Kidney tubule cell (primary cell): ENCODE measurements at regions not wholly inside any gene's neighbourhood (a gene's known extent, or its start where the extent isn't known, plus 50 kb on each side); places are given as distances from the start of the nearest gene placed in this dataset.
"Not testable (repeated sequence)": the region's sequence is repeated elsewhere in the genome, so short reads cannot be mapped to it uniquely, and the experiment has no call there.

Source experiments
- DNase-seq: peaks from one replicate; pipeline ENCODE4 v3.0.0-alpha.2; 2018; ENCODE audit warnings: low spot score

GRCh38 chr5:24135536-24135935 is 509.2 kb downstream of the CDH10 start:
- DNase-seq: peak; percentile 74

- no peak for DNase-seq
Observed at GRCh38 chr5:24141046-24141445, 503.7 kb downstream of the CDH10 start.

GRCh38 chr5:24142341-24142740 is 502.4 kb downstream of the CDH10 start:
- no peak for DNase-seq

GRCh38 chr5:24145806-24146205 is 499.0 kb downstream of the CDH10 start:
- DNase-seq: no peak

DNA sequence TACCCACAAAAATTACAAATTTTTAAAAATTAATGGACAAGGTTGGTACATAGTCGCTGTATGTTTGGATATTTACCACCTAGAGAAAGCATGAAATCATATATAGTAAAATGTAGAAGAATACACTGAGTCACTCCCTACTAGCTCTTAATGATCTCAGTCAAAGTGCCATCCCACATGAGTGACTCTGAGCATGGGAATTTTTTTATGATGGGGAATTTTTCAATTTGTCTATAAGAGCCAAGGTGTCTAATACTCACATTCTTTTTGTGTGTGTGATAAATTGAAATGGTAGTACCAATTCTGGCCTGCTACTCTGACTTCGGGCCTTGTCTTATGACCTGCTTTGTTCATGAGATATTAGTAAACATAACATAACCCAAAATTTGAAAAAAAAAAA is 483.2 kb downstream of the CDH10 start:
- DNase-seq: peak; percentile 91

DNA sequence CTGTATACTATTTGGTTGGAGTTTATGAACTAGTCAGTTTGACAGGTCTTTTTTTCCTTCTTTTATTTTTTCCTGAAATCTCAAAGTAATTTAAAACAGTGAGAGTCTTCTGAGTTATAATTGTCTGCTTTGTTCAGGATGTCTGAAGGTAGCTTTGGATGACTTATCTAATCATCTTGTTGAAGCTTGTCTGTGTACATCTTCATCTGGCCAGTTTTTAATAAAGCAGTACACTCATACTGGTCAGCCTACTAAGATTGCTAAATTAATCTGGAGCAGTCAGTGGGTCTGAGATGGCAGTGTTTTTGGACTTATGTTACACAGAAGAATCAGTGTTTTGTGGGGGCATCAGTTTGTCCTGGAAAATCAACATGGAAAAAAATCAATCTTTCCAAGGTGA is 482.4 kb downstream of the CDH10 start:
- DNase-seq: no peak

GRCh38 chr5:24163091-24163490 is 481.7 kb downstream of the CDH10 start:
- DNase-seq: peak; percentile 95

GRCh38 chr5:24167806-24168205 is 477.0 kb downstream of the CDH10 start:
- DNase-seq: peak; percentile 80

- no peak for DNase-seq
Observed at GRCh38 chr5:24170026-24170425, 474.8 kb downstream of the CDH10 start.

- DNase-seq: not testable (repeated sequence)
Observed at GRCh38 chr5:24170930-24171329, 473.8 kb downstream of the CDH10 start.

GRCh38 chr5:24177821-24178220 is 467.0 kb downstream of the CDH10 start:
- DNase-seq: no peak

DNA sequence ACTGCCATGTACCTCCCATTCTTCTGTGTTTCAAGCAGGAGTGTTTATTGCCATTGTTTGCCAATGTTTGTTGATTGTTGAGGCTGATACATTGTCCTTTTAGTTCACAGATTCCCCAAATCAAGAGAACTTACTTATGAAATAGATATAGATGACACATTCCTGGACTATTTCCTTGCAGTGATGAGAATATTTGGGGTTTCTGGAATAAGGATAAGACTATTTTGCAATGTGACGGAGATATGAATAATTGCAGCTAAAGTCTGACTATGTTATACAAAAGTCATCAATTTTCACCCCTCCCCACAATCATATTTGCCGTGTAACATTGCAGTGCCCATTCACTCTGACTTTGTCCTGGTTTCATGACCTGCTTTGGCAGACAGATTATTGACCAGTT is 460.8 kb downstream of the CDH10 start:
- DNase-seq: no peak

GRCh38 chr5:24188216-24188925 is 456.4 kb downstream of the CDH10 start:
- no peak for DNase-seq

GRCh38 chr5:24196789-24197188 is 448.0 kb downstream of the CDH10 start:
- DNase-seq: no peak

- DNase-seq: no peak
Observed at GRCh38 chr5:24208686-24209106, 436.1 kb downstream of the CDH10 start.

DNA sequence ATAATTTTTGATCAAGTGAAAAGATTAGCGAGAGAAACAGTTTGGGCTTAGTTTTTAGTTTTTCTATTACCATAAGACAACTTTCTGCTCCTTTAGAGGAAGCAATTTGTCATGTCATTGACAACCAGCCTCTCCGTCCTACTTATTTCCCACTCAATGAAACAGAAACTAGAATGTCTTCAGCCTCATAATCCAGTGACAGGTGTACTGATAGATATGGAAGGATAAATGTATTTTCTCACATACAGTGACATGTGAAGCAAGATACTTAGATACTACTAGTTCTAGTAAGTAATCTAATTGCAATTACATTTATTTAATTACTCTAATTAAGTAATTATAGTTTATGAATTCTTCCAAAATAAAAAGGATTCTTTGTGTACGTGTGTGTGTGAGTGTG is 429.7 kb downstream of the CDH10 start:
- DNase-seq: no peak

GRCh38 chr5:24222876-24223275 is 421.9 kb downstream of the CDH10 start:
- DNase-seq: no peak

GRCh38 chr5:24225051-24225450 is 419.7 kb downstream of the CDH10 start:
- DNase-seq: peak; percentile 37

GRCh38 chr5:24226479-24226878 is 418.3 kb downstream of the CDH10 start:
- DNase-seq: peak; percentile 28

GRCh38 chr5:24227881-24228280 is 416.9 kb downstream of the CDH10 start:
- peak; percentile 2 for DNase-seq

DNA sequence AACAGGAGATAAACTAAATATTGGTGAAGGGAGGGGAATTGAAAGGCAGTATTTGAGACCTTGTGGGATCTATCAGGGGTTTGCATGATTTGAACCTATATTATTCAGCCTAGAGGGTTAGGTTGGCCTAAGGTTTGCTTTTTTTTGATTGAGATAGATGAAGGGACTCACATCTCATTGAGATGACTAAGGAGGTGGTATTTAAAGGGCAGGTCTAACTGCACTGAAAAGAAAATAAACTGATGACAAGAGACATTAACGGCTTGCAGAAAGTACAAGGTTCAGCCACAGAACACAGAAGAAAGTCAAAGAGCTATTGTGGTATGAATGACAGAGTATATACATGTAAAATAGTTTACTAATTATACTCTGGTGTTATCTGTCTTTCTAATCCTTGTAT is 412.7 kb downstream of the CDH10 start:
- no peak for DNase-seq

DNA sequence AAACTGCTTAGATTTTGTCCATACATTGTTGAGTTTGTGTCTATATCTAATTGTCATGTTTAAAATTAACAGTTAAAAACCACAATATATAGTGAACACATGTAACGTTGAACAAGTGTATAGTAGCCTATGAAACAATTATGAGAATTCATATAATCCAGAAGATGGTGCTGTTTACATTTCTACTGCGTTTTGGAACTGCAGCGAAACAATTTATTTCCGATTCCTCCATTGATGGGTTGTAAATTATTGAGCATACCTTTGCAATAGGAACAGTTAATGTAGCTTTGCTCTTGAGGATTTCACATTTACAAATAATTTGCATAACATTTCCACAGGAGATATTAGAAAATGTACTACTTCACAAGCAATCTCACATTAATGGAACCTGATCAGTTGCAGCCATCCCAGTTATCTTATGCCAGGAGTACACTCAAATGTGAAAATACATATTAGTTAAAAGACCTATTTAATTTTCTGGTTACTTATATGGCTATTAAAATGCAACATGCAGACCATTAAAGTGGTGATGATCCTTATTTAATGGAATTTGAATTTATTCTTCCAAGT is 411.8 kb downstream of the CDH10 start:
- no peak for DNase-seq

GRCh38 chr5:24235946-24236345 is 408.8 kb downstream of the CDH10 start:
- no peak for DNase-seq

DNA sequence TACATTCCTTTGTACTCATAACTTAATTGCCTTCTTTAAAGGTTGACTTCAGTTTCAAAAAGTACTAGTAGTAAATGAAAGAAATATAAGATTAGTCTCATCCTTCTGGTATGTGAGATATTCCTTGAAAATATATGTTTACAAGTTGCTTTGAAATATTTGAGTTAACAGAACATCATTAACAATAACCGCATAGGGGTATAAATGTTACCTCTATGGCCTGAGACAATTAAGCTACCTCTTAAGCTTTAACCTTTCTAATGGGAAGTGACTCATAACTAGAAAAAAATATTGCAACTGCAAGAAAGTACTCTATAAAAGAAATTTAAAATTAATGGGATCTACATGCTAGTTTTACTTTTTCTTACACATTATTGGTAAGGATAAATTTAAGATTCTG is 399.0 kb downstream of the CDH10 start:
- DNase-seq: no peak
